ENCODE measurements at regions not wholly inside any gene's neighbourhood (a gene's known extent, or its start where the extent isn't known, plus 50 kb on each side); places are given as distances from the start of the nearest gene placed in this dataset.

DNA sequence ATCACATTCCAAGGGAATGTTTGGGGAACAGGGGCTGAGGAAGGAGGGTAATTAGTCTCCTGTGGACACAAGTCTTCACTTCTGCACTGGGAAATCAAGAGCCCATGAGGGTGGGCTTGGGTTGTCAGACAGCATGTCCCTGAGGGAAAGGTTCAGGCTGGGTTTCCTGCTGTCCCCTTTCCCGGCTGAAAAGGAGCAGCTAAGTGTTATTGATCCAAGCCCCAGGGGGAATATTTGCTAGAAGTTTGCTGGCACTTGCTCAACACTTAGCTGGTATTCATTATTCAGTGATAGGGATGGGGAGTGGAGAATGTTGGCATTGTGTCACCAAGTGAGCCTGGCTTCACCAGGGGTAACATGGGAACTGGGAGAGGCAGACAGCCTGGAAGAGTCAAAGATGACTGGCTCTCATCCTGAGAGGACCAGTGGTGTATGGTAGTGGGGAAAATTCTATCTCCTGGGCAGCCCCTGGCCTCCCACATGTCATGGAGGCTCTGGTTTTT lies 344.4 kb upstream of the PODXL start:
- no peak overlapping the region for H3K27ac Mint-ChIP-seq
- H3K27me3 Mint-ChIP-seq: peaks cover 9% of the 10 kb centered on the region
- no peak overlapping the region for H3K4me3 Mint-ChIP-seq
- intact Hi-C loops (cut with micrococcal nuclease): no loop called here
- H3K9me3 Mint-ChIP-seq: peaks cover 10% of the 10 kb centered on the region
- H3K4me1 Mint-ChIP-seq (ENCODE audit: low read depth): peaks cover 7% of the 10 kb centered on the region
- no peaks in the 10 kb centered on the region for H3K36me3 Mint-ChIP-seq (ENCODE audit: low read depth)

DNA sequence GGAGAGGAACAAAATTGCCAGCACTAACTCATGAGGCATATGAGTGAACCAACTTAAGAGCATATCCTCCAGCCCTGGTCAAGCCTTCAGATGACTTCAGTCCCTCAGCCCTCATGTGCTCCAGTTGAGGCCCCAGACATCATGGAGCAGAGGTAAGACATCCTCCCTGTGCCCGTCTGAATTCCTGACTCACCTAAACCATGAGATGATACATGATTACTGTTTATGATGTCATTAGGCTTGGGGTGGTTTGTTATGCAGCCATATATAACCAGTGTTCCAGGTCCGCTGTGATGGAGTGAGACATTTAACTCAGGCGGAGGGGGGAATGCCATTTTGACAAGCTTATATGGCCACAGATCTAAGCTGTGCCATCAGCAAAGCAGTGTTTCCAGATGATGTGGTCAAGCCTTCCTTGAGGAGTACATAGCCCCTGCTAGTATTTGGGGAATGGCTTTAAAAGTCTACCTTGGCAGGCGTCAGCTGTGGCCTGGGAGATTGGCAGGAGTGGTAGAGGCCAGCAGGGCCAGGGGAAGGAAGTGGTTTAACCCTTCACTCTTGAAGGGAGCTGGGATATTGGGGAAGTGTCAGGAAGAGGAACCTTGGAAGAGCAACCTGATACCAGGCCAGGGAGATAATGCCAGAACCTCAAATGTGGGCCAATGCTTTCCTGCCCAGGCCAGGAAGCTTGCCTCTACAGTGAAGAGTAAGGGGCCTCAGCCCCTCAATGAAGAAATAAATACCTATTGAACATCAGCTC lies 343.0 kb upstream of the PODXL start:
- H3K27ac Mint-ChIP-seq: no peak overlapping the region
- H3K4me3 Mint-ChIP-seq: no peak overlapping the region
- H3K27me3 Mint-ChIP-seq: peaks cover 6% of the 10 kb centered on the region
- H3K9me3 Mint-ChIP-seq: peaks cover 10% of the 10 kb centered on the region
- H3K4me1 Mint-ChIP-seq (ENCODE audit: low read depth): peaks cover 7% of the 10 kb centered on the region
- intact Hi-C loops (cut with micrococcal nuclease): no loop called here
- H3K36me3 Mint-ChIP-seq (ENCODE audit: low read depth): no peaks in the 10 kb centered on the region

DNA sequence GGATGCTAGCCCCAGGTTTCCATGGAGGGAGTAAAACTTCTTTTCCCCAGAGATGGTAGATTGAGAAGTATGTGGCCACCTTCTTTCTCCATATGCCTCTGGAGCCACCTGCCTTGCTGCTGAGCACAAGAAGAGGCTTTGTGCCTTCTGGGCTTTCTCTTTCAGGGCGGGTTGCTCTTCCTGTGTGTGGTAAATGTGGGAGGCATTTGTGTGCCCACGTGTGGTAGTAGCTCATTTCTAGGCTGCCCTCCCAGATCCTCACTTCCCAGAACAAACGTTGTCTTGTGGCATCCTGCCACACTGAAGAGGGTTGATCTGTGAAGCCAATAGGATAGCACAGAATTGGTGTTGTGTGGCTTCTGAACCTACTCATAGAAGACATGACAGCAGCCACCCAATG lies 342.0 kb upstream of the PODXL start:
- no peak overlapping the region for H3K4me3 Mint-ChIP-seq
- H3K36me3 Mint-ChIP-seq (ENCODE audit: low read depth): no peaks in the 10 kb centered on the region
- H3K4me1 Mint-ChIP-seq (ENCODE audit: low read depth): peaks cover 7% of the 10 kb centered on the region
- intact Hi-C loops (cut with micrococcal nuclease): no loop called here
- H3K9me3 Mint-ChIP-seq: peaks cover 10% of the 10 kb centered on the region
- H3K27ac Mint-ChIP-seq: no peak overlapping the region
- peaks cover 6% of the 10 kb centered on the region for H3K27me3 Mint-ChIP-seq

DNA sequence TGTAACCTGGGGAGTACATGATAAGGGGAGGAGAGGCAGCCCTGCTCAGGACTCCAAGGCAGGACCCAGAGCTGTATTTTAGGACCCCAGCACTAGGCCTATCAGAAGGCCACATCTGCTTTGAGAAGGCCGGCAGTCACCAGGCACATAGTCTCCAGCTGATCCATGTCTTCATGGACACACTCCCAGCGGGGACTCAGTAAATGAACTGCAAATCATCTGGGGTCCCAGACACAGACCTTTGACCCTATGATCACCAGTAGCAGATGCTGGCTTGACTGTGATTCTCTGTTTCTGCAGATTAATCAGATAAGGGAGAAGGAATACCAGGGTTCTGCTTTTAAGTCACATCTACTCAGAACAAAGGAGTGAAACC lies 341.4 kb upstream of the PODXL start:
- Mint-ChIP-seq H3K27me3 (peaks cover 8% of the 10 kb centered on the region), H3K4me3 (no peak overlapping the region), H3K9me3 (peaks cover 10% of the 10 kb centered on the region), H3K36me3 (ENCODE audit: low read depth) (no peaks in the 10 kb centered on the region), H3K27ac (no peak overlapping the region), H3K4me1 (ENCODE audit: low read depth) (peaks cover 7% of the 10 kb centered on the region)
- intact Hi-C loops (cut with micrococcal nuclease): no loop called here

DNA sequence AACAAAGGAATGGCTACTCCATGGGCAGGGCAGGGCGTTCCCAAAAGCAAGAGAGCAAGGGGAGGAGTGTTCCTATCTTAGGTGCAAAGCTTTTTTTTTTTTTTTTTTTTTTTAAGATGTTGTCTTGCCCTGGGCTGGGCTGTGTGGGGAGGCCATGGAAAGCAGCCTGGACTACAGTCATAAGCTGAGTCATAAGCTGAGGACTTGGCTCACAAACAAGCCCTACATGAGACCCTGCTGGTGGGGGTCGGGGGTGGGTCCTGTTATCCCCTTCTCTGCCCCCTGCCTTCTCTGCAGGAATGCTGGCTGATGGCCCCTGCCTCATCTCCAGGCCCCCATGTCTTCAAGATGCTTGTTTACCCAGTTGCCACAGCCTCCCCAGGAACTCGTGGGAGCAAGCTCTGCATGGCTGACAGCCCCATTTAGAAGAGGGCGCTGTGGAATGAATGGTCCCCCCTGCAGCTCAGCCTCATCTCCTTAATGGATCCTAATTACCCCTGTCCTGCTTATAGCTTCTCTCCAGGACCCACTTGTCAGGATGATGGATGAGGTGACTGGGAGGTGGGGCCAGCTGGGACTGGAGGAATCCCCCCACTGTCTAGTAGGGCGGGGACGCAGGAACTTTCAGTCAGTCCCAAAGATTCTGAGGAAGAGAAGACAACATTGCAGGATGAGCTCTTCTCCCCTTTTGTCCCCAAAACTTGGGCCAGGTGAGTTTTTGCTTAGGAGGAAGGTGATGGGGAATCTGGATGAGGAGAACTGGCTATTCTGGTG lies 340.8 kb upstream of the PODXL start:
- Mint-ChIP-seq H3K36me3 (ENCODE audit: low read depth) (no peaks in the 10 kb centered on the region), H3K4me3 (no peak overlapping the region), H3K9me3 (peaks cover 5% of the 10 kb centered on the region), H3K27me3 (peaks cover 8% of the 10 kb centered on the region), H3K4me1 (ENCODE audit: low read depth) (peaks cover 7% of the 10 kb centered on the region), H3K27ac (no peak overlapping the region)
- intact Hi-C loops (cut with micrococcal nuclease): no loop called here

DNA sequence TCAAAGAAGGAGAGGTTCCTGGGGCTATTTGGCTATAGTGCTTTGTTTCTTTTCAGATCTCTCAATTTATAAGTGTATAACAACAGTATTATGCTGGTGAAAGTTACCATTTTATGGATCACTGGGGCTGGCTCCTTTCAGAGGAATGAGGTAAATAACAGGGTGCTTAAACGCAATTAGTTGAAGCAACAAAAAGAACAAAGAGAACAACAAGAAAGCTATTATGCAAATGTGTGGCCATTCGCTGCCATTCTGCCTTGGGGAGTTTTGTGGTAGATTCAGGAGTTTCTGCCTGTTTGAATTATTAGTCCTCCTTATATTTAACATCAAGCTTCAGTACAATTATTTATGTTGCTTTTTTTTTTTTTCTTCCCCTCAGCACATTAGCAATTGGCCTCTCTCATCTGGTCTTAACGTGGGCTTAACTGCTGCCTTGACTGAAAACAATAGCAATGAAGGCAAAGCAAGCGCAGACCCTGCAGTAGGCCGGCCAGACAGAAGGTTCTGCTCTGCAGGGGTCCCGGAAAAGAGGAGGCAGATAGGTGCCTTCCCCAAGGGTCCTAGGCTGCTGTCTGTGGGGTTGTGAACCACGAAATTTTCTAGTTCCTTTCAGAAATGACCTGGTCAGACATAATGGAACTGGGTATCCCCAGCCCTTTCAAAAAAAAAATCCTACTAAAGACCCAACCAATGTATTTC lies 339.9 kb upstream of the PODXL start:
- no peaks in the 10 kb centered on the region for H3K9me3 Mint-ChIP-seq
- peaks cover 7% of the 10 kb centered on the region for H3K4me1 Mint-ChIP-seq (ENCODE audit: low read depth)
- peaks cover 8% of the 10 kb centered on the region for H3K27me3 Mint-ChIP-seq
- H3K4me3 Mint-ChIP-seq: no peak overlapping the region
- intact Hi-C loops (cut with micrococcal nuclease): no loop called here
- H3K27ac Mint-ChIP-seq: no peak overlapping the region
- no peaks in the 10 kb centered on the region for H3K36me3 Mint-ChIP-seq (ENCODE audit: low read depth)

DNA sequence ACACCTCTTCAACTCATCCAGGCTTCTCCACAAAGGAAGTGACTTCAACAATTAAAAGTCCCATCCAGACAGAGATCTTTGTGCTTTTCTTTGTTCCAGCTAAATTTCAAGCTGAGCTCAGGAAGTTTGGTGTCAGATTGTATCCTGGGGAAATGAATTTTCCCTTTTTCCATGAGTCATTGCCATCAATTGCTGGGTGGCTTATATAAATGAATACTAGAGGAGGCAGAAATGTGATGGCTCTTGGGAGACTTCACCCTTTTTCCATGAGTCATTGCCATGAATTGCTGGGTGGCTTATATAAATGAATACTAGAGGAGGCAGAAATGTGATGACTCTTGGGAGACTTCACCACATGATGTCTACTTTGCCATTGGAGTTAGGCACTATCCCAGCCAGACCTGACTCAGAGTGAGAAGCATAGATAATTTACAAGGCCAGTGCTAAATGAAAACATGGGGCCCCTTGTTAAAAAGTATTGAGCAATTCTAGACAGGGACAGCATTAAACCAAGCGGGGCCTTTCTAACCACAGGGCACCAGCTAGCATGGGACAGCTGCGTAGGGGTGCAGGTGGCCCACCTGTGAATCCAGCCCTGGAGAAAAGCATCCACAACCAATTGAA lies 339.2 kb upstream of the PODXL start:
- no peak overlapping the region for H3K27ac Mint-ChIP-seq
- H3K4me3 Mint-ChIP-seq: no peak overlapping the region
- H3K9me3 Mint-ChIP-seq: no peaks in the 10 kb centered on the region
- peaks cover 7% of the 10 kb centered on the region for H3K27me3 Mint-ChIP-seq
- H3K36me3 Mint-ChIP-seq (ENCODE audit: low read depth): no peaks in the 10 kb centered on the region
- peaks cover 7% of the 10 kb centered on the region for H3K4me1 Mint-ChIP-seq (ENCODE audit: low read depth)
- intact Hi-C loops (cut with micrococcal nuclease): no loop called here

DNA sequence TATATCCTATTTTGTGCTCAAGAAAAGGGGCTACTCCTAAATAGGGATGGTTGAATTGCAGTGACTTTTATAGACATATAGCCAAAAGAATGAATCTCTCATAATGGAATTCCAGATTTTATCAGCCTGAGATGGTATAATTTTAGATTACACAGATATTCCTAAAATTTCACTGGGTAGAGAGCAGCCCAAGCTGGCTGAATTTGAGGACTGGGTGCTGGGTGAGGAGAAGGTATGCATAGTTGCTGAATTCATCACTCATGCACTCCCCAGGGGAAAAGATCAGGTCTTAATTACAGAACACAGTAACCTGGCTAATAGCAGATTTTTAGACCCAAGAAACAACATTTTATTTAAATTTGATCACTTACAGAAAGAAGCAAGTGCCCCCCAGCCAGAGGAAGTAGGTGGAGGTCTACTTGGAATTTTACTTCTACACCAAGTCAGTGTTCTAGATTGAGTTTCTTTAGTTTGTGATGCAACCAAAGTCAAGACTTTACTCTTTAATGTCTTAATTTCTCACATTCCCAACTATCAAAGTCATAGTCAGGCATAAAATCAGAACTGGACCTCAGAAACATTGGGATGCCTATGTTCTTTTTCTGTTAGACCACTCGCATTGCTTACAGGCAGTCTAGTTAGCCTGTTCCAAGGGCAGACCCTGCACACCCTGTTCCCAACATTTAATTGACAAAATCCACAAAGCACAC lies 337.4 kb upstream of the PODXL start:
- H3K27me3 Mint-ChIP-seq: peaks cover 5% of the 10 kb centered on the region
- H3K9me3 Mint-ChIP-seq: no peaks in the 10 kb centered on the region
- no peak overlapping the region for H3K4me3 Mint-ChIP-seq
- no peak overlapping the region for H3K27ac Mint-ChIP-seq
- peaks cover 7% of the 10 kb centered on the region for H3K4me1 Mint-ChIP-seq (ENCODE audit: low read depth)
- intact Hi-C loops (cut with micrococcal nuclease): no loop called here
- H3K36me3 Mint-ChIP-seq (ENCODE audit: low read depth): no peaks in the 10 kb centered on the region

DNA sequence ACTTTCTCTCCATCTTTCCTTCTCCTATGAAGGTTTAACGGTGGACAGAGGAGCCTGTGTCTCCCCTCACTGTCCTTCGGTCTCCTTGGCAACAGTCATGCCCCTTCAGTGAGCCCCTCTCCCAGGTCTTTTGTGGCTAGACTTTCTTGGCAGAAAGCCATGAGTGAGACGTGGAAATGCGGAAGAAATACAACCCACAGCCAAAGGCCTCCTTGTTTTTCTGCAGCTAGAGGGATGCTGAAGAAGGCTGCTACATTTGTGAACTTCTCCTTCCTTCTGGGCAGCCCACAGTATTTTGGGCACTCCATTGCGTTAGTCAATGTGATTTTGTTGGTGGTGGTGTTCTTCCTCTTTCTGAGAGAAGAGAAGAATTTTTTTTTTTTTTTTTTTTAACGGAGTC lies 333.7 kb upstream of the PODXL start:
- intact Hi-C loops (cut with micrococcal nuclease): no loop called here
- H3K36me3 Mint-ChIP-seq (ENCODE audit: low read depth): no peaks in the 10 kb centered on the region

DNA sequence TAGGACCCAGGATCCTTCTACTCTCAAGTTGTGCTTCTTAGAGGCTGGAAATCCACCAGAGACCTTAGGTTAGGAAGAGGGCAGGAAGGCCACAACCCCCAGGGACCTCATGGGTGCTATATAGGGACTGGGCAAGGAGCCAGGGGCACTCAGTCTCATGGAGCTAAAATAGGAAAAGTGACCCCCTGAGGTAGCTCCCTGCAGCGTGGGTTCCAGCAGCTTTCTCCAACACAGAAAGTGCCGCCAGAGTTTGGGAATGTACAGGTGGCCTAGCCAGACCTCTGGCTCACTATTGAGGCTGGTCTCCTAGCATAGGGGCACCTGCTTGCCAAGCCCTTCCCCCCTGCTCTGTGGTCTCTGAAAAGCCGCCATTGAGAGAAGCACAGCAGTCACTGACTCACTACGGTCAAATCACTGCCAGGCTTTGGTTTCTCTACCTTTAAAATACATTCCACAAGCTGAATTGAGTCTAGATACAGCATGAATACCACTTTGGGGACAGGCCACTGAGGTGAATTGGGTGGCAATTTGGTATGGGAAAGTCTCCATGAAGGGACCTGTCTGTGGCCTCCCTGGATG lies 333.2 kb upstream of the PODXL start:
- H3K36me3 Mint-ChIP-seq (ENCODE audit: low read depth): no peaks in the 10 kb centered on the region
- no peak overlapping the region for H3K4me3 Mint-ChIP-seq
- intact Hi-C loops (cut with micrococcal nuclease): no loop called here
- H3K27me3 Mint-ChIP-seq: peaks cover 5% of the 10 kb centered on the region
- H3K27ac Mint-ChIP-seq: no peak overlapping the region
- H3K9me3 Mint-ChIP-seq: peaks cover 22% of the 10 kb centered on the region
- peaks cover 15% of the 10 kb centered on the region for H3K4me1 Mint-ChIP-seq (ENCODE audit: low read depth)

More for the DNA sequence above, 333.7 kb upstream of the PODXL start:
- Mint-ChIP-seq H3K9me3 (peaks cover 18% of the 10 kb centered on the region), H3K27ac (no peak overlapping the region), H3K27me3 (peaks cover 8% of the 10 kb centered on the region), H3K4me1 (ENCODE audit: low read depth) (peaks cover 15% of the 10 kb centered on the region), H3K4me3 (no peak overlapping the region)

DNA sequence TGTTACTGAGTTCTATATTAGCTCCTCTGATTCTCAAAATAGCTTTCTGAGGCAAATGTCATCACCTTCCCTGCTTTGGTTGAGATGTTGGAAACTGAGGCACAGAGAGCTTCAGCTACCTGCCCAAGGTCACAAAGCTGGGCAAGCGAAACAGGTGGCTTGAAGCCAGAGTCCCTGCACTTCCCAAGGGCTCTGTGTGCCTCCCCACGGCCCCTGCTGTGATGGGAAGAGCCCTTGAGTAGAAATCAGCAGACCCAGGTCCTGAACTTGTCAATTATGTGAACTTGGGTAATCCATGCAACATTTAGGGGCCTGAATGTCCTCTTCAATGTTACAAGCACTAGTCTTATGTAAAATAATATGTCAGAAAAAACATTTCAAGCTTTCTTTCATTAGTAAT lies 327.3 kb upstream of the PODXL start:
- Mint-ChIP-seq H3K9me3 (peaks cover 22% of the 10 kb centered on the region), H3K36me3 (ENCODE audit: low read depth) (no peaks in the 10 kb centered on the region), H3K27ac (no peak overlapping the region), H3K27me3 (peaks cover 6% of the 10 kb centered on the region), H3K4me1 (ENCODE audit: low read depth) (peaks cover 7% of the 10 kb centered on the region), H3K4me3 (no peak overlapping the region)
- intact Hi-C loops (cut with micrococcal nuclease): no loop called here

DNA sequence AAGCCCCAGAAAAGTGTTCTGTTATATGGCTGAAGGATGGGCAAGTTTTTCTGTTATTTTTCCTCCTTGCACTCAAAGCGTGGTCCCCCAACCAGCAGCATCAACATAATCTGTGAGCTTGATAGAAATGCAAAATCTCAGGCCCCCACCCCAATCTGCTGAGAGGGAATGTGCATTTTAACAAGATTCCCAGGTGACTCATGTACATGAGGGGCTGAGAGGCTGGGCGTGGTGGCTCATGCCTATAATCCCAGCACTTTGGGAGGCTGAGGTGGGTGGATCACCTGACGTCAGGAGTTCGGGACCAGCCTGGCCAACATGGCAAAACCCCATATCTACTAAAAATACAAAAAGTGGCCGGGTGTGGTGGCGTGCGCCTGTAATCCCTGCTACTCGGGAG lies 326.8 kb upstream of the PODXL start:
- Mint-ChIP-seq H3K4me1 (ENCODE audit: low read depth) (peaks cover 7% of the 10 kb centered on the region), H3K27me3 (peaks cover 6% of the 10 kb centered on the region), H3K4me3 (no peak overlapping the region), H3K9me3 (peaks cover 22% of the 10 kb centered on the region), H3K36me3 (ENCODE audit: low read depth) (no peaks in the 10 kb centered on the region), H3K27ac (no peak overlapping the region)
- intact Hi-C loops (cut with micrococcal nuclease): no loop called here

DNA sequence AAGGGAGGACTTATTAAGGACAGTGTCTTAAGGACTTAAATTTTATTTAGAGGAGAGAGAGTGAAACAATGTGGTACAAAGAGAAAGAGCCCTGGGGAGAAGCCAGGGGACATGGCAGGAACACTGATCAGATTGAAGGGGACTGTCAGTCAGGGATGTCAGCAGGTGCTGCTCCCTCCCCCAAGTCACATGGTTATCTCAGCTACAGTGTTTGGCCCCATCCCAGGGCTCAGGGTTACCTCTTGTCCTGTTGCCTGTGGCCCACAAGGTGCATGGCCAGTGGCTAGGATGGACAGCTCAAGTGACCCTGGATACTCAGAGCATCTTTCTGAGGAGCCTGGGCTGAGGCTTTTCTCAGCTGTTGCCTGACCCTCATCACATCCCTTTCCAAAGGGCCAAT lies 325.9 kb upstream of the PODXL start:
- no peaks in the 10 kb centered on the region for H3K36me3 Mint-ChIP-seq (ENCODE audit: low read depth)
- intact Hi-C loops (cut with micrococcal nuclease): no loop called here
- no peak overlapping the region for H3K4me3 Mint-ChIP-seq
- peaks cover 5% of the 10 kb centered on the region for H3K4me1 Mint-ChIP-seq (ENCODE audit: low read depth)
- peaks cover 4% of the 10 kb centered on the region for H3K27me3 Mint-ChIP-seq
- no peak overlapping the region for H3K27ac Mint-ChIP-seq
- H3K9me3 Mint-ChIP-seq: peaks cover 20% of the 10 kb centered on the region
